Mesenchymal stem cell (in vitro differentiated cells and primary cell): ENCODE measurements at regions not wholly inside any gene's neighbourhood (a gene's known extent, or its start where the extent isn't known, plus 50 kb on each side); places are given as distances from the start of the nearest gene placed in this dataset.

Experiments used
- DNase-seq: peaks from one replicate; pipeline ENCODE4 v3.0.0-alpha.2; 2013
- H2AFZ ChIP-seq: one replicate; pipeline ENCODE4 v1.6.1; 2013; ENCODE audit warnings: low read depth, mild to moderate bottlenecking, control low read depth, inconsistent platforms, low read length, moderate library complexity
- H2AK5ac ChIP-seq: 2 replicates; pipeline ENCODE4 v1.6.1; 2013; ENCODE audit warnings: low read length, moderate library complexity, mild to moderate bottlenecking, inconsistent platforms; ENCODE audit not compliant: severe bottlenecking
- H2BK120ac ChIP-seq: one replicate; pipeline ENCODE4 v1.6.1; 2013; ENCODE audit warnings: low read depth, mild to moderate bottlenecking, inconsistent platforms, low read length, moderate library complexity
- H2BK12ac ChIP-seq, 2 experiments: one replicate each; pipeline ENCODE4 v1.6.1; 2013; ENCODE audit warnings: inconsistent platforms in 2 of 2, low read length in 2 of 2, mild to moderate bottlenecking in 2 of 2, moderate library complexity in 2 of 2, control low read depth in 1 of 2
- H2BK15ac ChIP-seq: one replicate; pipeline ENCODE4 v1.6.1; 2013; ENCODE audit warnings: mild to moderate bottlenecking, low read depth, inconsistent platforms; ENCODE audit not compliant: poor library complexity, severe bottlenecking
- H2BK5ac ChIP-seq: 2 replicates; pipeline ENCODE4 v1.6.1; 2013; ENCODE audit warnings: low read depth, mild to moderate bottlenecking, low read length, control low read depth, inconsistent platforms; ENCODE audit not compliant: poor library complexity, severe bottlenecking
- H3K14ac ChIP-seq, 2 experiments: one replicate each; pipeline ENCODE4 v1.6.1; 2013; ENCODE audit warnings: inconsistent platforms in 2 of 2, low read length in 2 of 2, control low read depth in 1 of 2, mild to moderate bottlenecking in 1 of 2, moderate library complexity in 1 of 2
- H3K18ac ChIP-seq, 2 experiments: one replicate each; pipeline ENCODE4 v1.6.1; 2013; ENCODE audit warnings: inconsistent platforms in 2 of 2, low read length in 2 of 2, control low read depth in 1 of 2, low read depth in 1 of 2, mild to moderate bottlenecking in 1 of 2
- H3K23ac ChIP-seq, 2 experiments: one replicate each; pipeline ENCODE4 v1.6.1; 2013; ENCODE audit warnings: inconsistent platforms in 2 of 2, low read length in 2 of 2, mild to moderate bottlenecking in 2 of 2, moderate library complexity in 2 of 2, control low read depth in 1 of 2
- H3K27ac ChIP-seq: 2 replicates; pipeline ENCODE4 v1.5.1; 2013; ENCODE audit warnings: mild to moderate bottlenecking, moderate library complexity, low read length, control low read depth, inconsistent platforms; ENCODE audit not compliant: poor library complexity, severe bottlenecking
- H3K27me3 ChIP-seq, 2 experiments: 2 replicates each; pipeline versions ENCODE4 v1.6.1 to v1.7.0; 2013; ENCODE audit warnings: low read length in 2 of 2, mild to moderate bottlenecking in 2 of 2, moderate library complexity in 2 of 2, control low read depth in 1 of 2, inconsistent platforms in 1 of 2; ENCODE audit not compliant: control insufficient read depth in 1 of 2, insufficient read depth in 1 of 2
- H3K36me3 ChIP-seq, 2 experiments: 2 replicates each; pipeline versions ENCODE4 v1.6.1 to v1.7.0; 2013; ENCODE audit warnings: low read length in 2 of 2, control low read depth in 1 of 2, inconsistent platforms in 1 of 2, low read depth in 1 of 2, mild to moderate bottlenecking in 1 of 2; ENCODE audit not compliant: insufficient read depth in 2 of 2, control insufficient read depth in 1 of 2
- H3K4ac ChIP-seq, 2 experiments: one replicate each; pipeline ENCODE4 v1.6.1; 2013; ENCODE audit warnings: inconsistent platforms in 2 of 2, low read length in 2 of 2, mild to moderate bottlenecking in 2 of 2, moderate library complexity in 2 of 2, control low read depth in 1 of 2, low read depth in 1 of 2
- H3K4me1 ChIP-seq: 2 replicates; pipeline ENCODE4 v1.6.1; 2013; ENCODE audit warnings: low read depth, low read length, control low read depth; ENCODE audit not compliant: control insufficient read depth, insufficient read depth
- H3K4me2 ChIP-seq: 2 replicates; pipeline ENCODE4 v1.6.1; 2013; ENCODE audit warnings: low read length, mild to moderate bottlenecking, inconsistent platforms; ENCODE audit not compliant: poor library complexity, severe bottlenecking
- H3K4me3 ChIP-seq, 2 experiments: 2 replicates each; pipeline versions ENCODE4 v1.5.1 to v1.7.0; 2013; ENCODE audit warnings: low read length in 2 of 2, mild to moderate bottlenecking in 2 of 2, control low read depth in 1 of 2, low read depth in 1 of 2; ENCODE audit not compliant: insufficient read depth in 1 of 2
- H3K79me1 ChIP-seq: replicated peaks from 2 replicates; pipeline ENCODE4 v1.6.1; 2013; ENCODE audit warnings: mild to moderate bottlenecking, control low read depth, low read length, inconsistent platforms; ENCODE audit not compliant: poor library complexity, severe bottlenecking
- H3K9ac ChIP-seq: 2 replicates; pipeline ENCODE4 v1.7.0; 2013; ENCODE audit warnings: mild to moderate bottlenecking, low read length, moderate library complexity
- H3K9me3 ChIP-seq: 2 replicates; pipeline ENCODE4 v1.7.0; 2013; ENCODE audit warnings: mild to moderate bottlenecking, low read length; ENCODE audit not compliant: control insufficient read depth
- H4K8ac ChIP-seq: one replicate; pipeline ENCODE4 v1.6.1; 2013; ENCODE audit warnings: inconsistent platforms, mild to moderate bottlenecking, low read length, moderate library complexity
- H4K91ac ChIP-seq: one replicate; pipeline ENCODE4 v1.6.1; 2013; ENCODE audit warnings: mild to moderate bottlenecking, low read length, inconsistent platforms
- WGBS: methylation state at CpG from one replicate; pipeline ENCODE4 v1.1.7; 2013; ENCODE audit warnings: mixed read lengths; 5-methylcytosine and 5-hydroxymethylcytosine counted together

DNA sequence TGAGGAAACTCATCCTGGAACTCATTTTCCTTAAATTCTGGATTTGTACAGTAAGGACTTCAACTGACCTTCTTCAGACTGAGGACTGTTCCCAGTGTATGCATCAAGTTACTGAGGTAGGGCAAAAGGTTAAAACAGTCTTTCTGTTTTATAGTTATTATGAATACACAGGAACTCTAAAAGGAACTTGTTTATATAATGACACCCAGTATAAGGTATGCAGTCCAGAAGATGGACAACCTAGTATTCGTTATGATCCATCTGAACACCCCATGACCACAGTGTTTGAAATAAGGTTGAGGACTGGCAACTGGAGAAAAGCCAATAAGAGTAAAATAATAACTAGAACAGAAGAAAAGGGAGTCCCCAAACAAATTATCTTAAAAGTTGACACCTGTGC, 779.9 kb upstream of the TMEM132C start:
- H4K8ac ChIP-seq, result no peak overlapping the region
- no peaks in the 10 kb centered on the region for H3K36me3 ChIP-seq
- no peak overlapping the region for H2BK15ac ChIP-seq
- H3K4me1 ChIP-seq, result peaks cover 7% of the 10 kb centered on the region
- no peaks in the 10 kb centered on the region for H3K27me3 ChIP-seq
- no peak overlapping the region for H3K9ac ChIP-seq
- H2AK5ac ChIP-seq, result no peak overlapping the region
- H3K4me2 ChIP-seq, result no peak overlapping the region
- no peak for DNase-seq
- no peak overlapping the region for H2BK5ac ChIP-seq
- no CpG with 5 or more reads among the region's 1 CpG for WGBS
- H3K4me3 ChIP-seq, result no peak overlapping the region
- no peak overlapping the region for H3K18ac ChIP-seq
- no peak overlapping the region for H3K23ac ChIP-seq
- H2BK120ac ChIP-seq, result no peak overlapping the region
- no peak overlapping the region for H4K91ac ChIP-seq
- H3K27ac ChIP-seq, result no peak overlapping the region
- no peaks in the 10 kb centered on the region for H3K9me3 ChIP-seq
- no peak overlapping the region for H2BK12ac ChIP-seq
- no peaks in the 10 kb centered on the region for H3K79me1 ChIP-seq
- no peak overlapping the region for H2AFZ ChIP-seq
- H3K4ac ChIP-seq, result no peak overlapping the region
- no peak overlapping the region for H3K14ac ChIP-seq

GRCh38 chr12:127489061-127489460, 777.9 kb upstream of the TMEM132C start:
- Histone ChIP-seq H4K91ac (no peak overlapping the region), H2BK5ac (no peak overlapping the region), H3K18ac (no peak overlapping the region), H2BK120ac (no peak overlapping the region), H2BK12ac (no peak overlapping the region), H4K8ac (no peak overlapping the region), H3K79me1 (no peaks in the 10 kb centered on the region), H3K4me3 (no peak overlapping the region), H3K27ac (no peak overlapping the region), H3K14ac (no peak overlapping the region), H3K4me2 (no peak overlapping the region), H3K4ac (no peak overlapping the region), H2AFZ (no peak overlapping the region), H3K23ac (no peak overlapping the region), H3K9ac (no peak overlapping the region), H2BK15ac (no peak overlapping the region), H2AK5ac (no peak overlapping the region), H3K27me3 (no peaks in the 10 kb centered on the region), H3K4me1 (peaks cover 7% of the 10 kb centered on the region), H3K9me3 (no peaks in the 10 kb centered on the region), H3K36me3 (no peaks in the 10 kb centered on the region)
- DNase-seq, result no peak
- 92% methylated on average over 6 of the region's 6 CpGs for WGBS

DNA sequence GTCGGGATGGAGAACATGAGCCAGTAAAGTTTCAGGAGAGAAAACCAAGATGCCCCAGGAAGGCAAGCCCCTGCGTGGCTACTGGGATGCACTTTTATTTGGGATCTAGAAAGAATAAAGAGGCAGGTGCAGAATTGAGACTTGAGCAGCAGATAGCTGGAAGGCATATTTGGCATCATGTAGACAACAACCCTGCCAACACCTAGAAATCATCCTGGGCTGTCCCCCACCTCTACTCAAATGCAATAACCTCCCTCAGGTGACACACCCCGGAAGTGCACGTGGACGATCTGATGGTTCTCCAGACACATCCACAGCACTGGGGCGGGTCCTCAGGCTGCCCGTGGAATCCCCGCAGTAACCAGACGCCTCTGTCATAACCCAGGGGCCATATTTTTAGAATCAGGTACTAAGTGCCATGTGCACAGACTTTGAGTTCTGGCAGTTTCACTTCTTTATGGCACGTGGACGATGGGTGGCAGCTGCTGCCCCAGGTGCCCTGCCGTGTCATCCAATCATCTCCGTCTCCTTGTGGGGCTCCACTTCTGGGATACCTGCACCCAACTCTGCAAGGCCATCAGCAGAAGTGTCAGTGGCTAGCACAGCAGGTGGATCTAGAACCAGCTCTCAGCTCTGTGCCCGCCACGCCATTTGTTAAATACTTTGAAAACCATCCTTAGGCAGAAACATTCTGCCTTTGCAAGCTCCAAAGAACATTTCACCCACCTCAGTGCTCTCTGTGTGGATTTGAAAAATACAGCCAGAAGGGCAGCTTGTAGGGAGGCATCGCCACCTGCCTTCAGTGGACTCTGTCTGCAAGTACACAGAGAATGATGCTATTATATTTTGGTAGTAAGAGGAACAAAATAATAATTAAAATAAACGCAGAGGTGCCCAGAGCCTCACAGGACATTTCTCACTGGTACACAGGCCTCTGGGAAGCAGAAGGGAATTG, 771.7 kb upstream of the TMEM132C start:
- DNase-seq, result no peak
- Histone ChIP-seq H3K4me2 (no peak overlapping the region), H3K4me1 (no peaks in the 10 kb centered on the region), H3K27ac (no peak overlapping the region), H3K14ac (no peak overlapping the region), H3K27me3 (no peaks in the 10 kb centered on the region), H2AK5ac (no peak overlapping the region), H2BK120ac (no peak overlapping the region), H3K36me3 (no peaks in the 10 kb centered on the region), H3K9ac (no peak overlapping the region), H2AFZ (no peak overlapping the region), H3K79me1 (no peaks in the 10 kb centered on the region), H3K18ac (no peak overlapping the region), H3K4ac (no peak overlapping the region), H4K8ac (no peak overlapping the region), H2BK15ac (no peak overlapping the region), H3K23ac (no peak overlapping the region), H2BK5ac (no peak overlapping the region), H2BK12ac (no peak overlapping the region), H3K4me3 (no peak overlapping the region), H3K9me3 (no peaks in the 10 kb centered on the region), H4K91ac (no peak overlapping the region)
- 90% methylated on average over 17 of the region's 17 CpGs for WGBS

DNA sequence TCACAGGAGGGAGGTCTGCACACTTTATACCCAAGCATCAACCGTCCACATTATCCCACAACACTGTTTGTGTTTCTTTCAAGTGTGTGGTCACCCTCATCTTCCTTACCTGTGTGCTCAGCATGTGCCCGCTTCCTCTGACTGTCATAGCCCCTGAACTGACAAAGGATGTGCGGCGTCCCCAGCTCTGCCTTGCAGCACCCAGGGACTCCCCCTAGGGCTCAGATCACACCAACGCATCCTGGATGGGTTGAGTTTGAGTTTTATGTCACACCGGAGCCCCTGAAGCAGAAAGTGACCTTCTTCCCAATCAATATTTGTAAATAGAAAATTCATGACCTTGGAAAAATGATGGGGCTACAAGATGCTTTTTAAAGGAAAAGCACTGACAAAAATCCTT, 770.7 kb upstream of the TMEM132C start:
- H3K9ac ChIP-seq, result no peak overlapping the region
- no peak overlapping the region for H3K23ac ChIP-seq

More for the DNA sequence above, 770.7 kb upstream of the TMEM132C start:
- H3K27me3 ChIP-seq, result no peaks in the 10 kb centered on the region
- no peak overlapping the region for H4K91ac ChIP-seq
- H3K27ac ChIP-seq, result no peak overlapping the region
- no peak overlapping the region for H4K8ac ChIP-seq
- no peak overlapping the region for H3K4ac ChIP-seq
- no peak overlapping the region for H3K4me3 ChIP-seq
- no peak overlapping the region for H2BK5ac ChIP-seq
- no peak for DNase-seq
- H3K36me3 ChIP-seq, result no peaks in the 10 kb centered on the region
- WGBS, result 73% methylated on average over 4 of the region's 6 CpGs
- no peak overlapping the region for H2BK12ac ChIP-seq
- no peak overlapping the region for H2BK120ac ChIP-seq
- no peak overlapping the region for H3K18ac ChIP-seq
- no peak overlapping the region for H2AK5ac ChIP-seq
- no peak overlapping the region for H3K4me2 ChIP-seq
- no peaks in the 10 kb centered on the region for H3K4me1 ChIP-seq
- no peak overlapping the region for H2BK15ac ChIP-seq
- H2AFZ ChIP-seq, result no peak overlapping the region
- H3K14ac ChIP-seq, result no peak overlapping the region
- H3K9me3 ChIP-seq, result peaks cover 1% of the 10 kb centered on the region
- H3K79me1 ChIP-seq, result no peaks in the 10 kb centered on the region
